GM12864 (cell line): ENCODE measurements at regions not wholly inside any gene's neighbourhood (a gene's known extent, or its start where the extent isn't known, plus 50 kb on each side); places are given as distances from the start of the nearest gene placed in this dataset.
"Not testable (repeated sequence)": the region's sequence is repeated elsewhere in the genome, so short reads cannot be mapped to it uniquely, and the experiment has no call there.

Source experiments
- DNase-seq: peaks from one replicate; pipeline ENCODE4 v3.0.0-alpha.2; 2011; ENCODE audit warnings: low read depth
- H3K4me3 ChIP-seq: 2 replicates; pipeline ENCODE4 v1.5.1; 2011; ENCODE audit warnings: mild to moderate bottlenecking, low read depth, low read length, control low read depth
- CTCF ChIP-seq: IDR thresholded peaks from 2 replicates; pipeline ENCODE4 v1.5.1; 2011; ENCODE audit warnings: low read depth, mild to moderate bottlenecking, moderate library complexity, low read length, control low read depth, inconsistent platforms; ENCODE audit errors: missing control alignments

DNA sequence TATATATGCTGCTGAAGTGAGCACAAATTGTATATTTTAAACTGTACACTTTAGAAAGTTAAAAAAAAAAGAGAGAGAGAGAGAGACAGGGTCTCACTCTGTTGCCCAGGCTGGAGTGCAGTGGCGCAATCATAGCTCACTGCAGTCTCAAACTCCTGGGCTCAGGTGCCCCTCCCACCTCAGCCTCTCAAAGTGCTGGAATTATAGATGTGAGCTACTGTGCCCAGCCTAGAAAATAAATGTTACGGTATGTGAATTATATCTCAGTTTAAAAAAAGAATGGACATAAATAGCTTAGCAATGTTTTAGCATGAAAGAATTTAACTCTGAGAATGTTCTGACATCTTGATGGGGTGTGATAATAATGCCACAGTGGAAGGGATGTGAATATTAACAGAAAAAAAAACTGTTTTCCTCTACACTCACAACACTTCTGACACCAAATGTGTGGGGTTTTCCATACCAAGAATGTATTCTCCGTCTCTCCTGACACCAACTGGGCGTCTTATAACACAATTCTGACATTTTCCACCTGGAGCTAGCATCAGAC is 162.1 kb downstream of the PLCE1 start:
- no peak for TF ChIP-seq CTCF
- DNase-seq = no peak
- no peak overlapping the region for H3K4me3 ChIP-seq

DNA sequence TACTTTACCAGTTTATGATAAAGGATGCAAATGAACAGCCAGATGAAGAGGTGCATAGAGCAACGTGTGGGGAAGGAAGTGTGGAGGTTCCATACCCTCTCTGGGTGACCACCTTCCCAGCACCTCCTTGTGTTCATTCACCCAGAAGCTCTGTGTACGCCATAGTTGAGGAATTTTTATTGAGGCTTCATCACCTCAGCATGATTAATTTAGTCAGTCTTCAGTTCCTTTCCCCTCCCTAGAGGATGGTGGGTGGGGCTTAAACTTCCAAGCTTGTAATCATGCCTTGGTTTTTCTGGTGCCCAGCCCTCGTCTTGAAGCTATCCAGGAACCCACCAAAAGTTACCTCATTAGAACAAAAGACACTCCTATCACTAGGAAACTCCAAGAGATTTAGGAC is 162.7 kb downstream of the PLCE1 start:
- DNase-seq = no peak
- no peak overlapping the region for H3K4me3 ChIP-seq
- TF ChIP-seq CTCF = no peak

GRCh38 chr10:94165158-94165611 is 171.5 kb downstream of the PLCE1 start:
- H3K4me3 ChIP-seq = not testable (repeated sequence)

GRCh38 chr10:94172332-94172731 is 178.6 kb downstream of the PLCE1 start:
- DNase-seq = no peak
- no peak for TF ChIP-seq CTCF
- no peak overlapping the region for H3K4me3 ChIP-seq

More at GRCh38 chr10:94165158-94165611, 171.5 kb downstream of the PLCE1 start:
- not testable (repeated sequence) for DNase-seq

- no peak overlapping the region for H3K4me3 ChIP-seq
- DNase-seq = no peak
- TF ChIP-seq CTCF = no peak
Observed at GRCh38 chr10:94173594-94173993, 179.9 kb downstream of the PLCE1 start.

GRCh38 chr10:94174838-94175237 is 181.1 kb downstream of the PLCE1 start:
- no peak for DNase-seq
- no peak overlapping the region for H3K4me3 ChIP-seq
- TF ChIP-seq CTCF = no peak

GRCh38 chr10:94178475-94179253 is 184.1 kb downstream of the NOC3L start:
- TF ChIP-seq CTCF = no peak
- no peak for DNase-seq
- H3K4me3 ChIP-seq = no peak overlapping the region
